ENCODE measurements at regions not wholly inside any gene's neighbourhood (a gene's known extent, or its start where the extent isn't known, plus 50 kb on each side); places are given as distances from the start of the nearest gene placed in this dataset.

DNA sequence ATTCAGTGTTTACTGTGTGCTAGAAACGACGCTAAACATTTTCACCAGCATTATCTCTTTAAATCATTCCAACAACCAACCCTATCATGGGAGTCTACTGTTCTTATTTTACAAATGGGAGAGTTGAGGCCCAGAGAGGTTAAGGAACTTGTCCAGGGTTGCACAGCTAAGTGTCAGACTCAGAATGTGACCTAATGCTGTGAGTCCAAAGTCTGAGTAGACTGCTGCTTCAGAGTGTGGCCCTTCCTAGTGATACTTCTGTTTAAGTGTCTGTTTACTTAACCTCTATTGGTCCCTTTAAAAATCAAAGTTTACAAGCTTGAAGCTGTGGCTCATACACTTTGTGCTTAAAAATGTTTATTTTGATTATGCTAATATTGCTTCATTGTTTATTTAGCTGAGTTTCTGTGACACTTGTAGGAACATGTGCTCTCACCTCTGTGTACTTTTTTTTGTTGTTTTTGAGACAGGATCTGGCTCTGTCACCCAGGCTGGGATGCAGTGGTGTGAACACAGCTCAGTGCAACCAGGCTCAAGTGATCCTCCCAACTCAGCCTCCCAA, 84.4 kb upstream of the SYPL1 start:
- H3K27me3 ChIP-seq (replicated peaks; ENCODE audit: insufficient read depth, low read depth, low read length, poor library complexity) = no peaks in the 10 kb centered on the region
- H3K36me3 ChIP-seq (ENCODE audit: insufficient read depth, low read length, poor library complexity, severe bottlenecking) = no peaks in the 10 kb centered on the region
- no peak for DNase-seq (ENCODE audit: low spot score)
- no peak overlapping the region for H3K4me3 ChIP-seq (ENCODE audit: low read depth, low read length, poor library complexity, severe bottlenecking)
- CTCF ChIA-PET = no interaction called here
- H3K9me3 ChIP-seq (ENCODE audit: low read depth, low read length, poor library complexity, severe bottlenecking) = no peaks in the 10 kb centered on the region
- H3K27ac ChIP-seq (ENCODE audit: low read depth, low read length, poor library complexity, severe bottlenecking) = no peak overlapping the region
- POLR2A ChIA-PET (ENCODE audit: low non-redundant PET) = interaction anchor here (0.7 kb wide), 1 partner anchor 21 kb away, joined by 4 read pairs; no protein-coding TSS in a partner anchor
- BruUV-seq (replicated peaks) = no TSS peak
- TF ChIP-seq EZH2 (IDR thresholded peaks at IDR 0.05; ENCODE audit: borderline replicate concordance, low read depth, low read length, poor library complexity, severe bottlenecking) = no peak
- TF ChIP-seq, protein P1, sequence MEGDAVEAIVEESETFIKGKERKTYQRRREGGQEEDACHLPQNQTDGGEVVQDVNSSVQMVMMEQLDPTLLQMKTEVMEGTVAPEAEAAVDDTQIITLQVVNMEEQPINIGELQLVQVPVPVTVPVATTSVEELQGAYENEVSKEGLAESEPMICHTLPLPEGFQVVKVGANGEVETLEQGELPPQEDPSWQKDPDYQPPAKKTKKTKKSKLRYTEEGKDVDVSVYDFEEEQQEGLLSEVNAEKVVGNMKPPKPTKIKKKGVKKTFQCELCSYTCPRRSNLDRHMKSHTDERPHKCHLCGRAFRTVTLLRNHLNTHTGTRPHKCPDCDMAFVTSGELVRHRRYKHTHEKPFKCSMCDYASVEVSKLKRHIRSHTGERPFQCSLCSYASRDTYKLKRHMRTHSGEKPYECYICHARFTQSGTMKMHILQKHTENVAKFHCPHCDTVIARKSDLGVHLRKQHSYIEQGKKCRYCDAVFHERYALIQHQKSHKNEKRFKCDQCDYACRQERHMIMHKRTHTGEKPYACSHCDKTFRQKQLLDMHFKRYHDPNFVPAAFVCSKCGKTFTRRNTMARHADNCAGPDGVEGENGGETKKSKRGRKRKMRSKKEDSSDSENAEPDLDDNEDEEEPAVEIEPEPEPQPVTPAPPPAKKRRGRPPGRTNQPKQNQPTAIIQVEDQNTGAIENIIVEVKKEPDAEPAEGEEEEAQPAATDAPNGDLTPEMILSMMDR (conservative IDR thresholded peaks at IDR 0.05; ENCODE audit: low read depth, low read length) = no peak
- intact Hi-C loops (cut with micrococcal nuclease; ENCODE audit: unreplicated experiment) = no loop called here
- H3K4me1 ChIP-seq (ENCODE audit: insufficient read depth, low read length, poor library complexity, severe bottlenecking) = no peaks in the 10 kb centered on the region

GRCh38 chr7:106193661-106194060, 81.5 kb upstream of the SYPL1 start:
- H3K4me3 ChIP-seq (ENCODE audit: low read depth, low read length, poor library complexity, severe bottlenecking) = no peak overlapping the region
- no peak for TF ChIP-seq EZH2 (IDR thresholded peaks at IDR 0.05; ENCODE audit: borderline replicate concordance, low read depth, low read length, poor library complexity, severe bottlenecking)
- TF ChIP-seq, protein P1 (conservative IDR thresholded peaks at IDR 0.05; ENCODE audit: low read depth, low read length) = no peak
- H3K9me3 ChIP-seq (ENCODE audit: low read depth, low read length, poor library complexity, severe bottlenecking) = no peaks in the 10 kb centered on the region
- no TSS peak for BruUV-seq (replicated peaks)
- no peaks in the 10 kb centered on the region for H3K36me3 ChIP-seq (ENCODE audit: insufficient read depth, low read length, poor library complexity, severe bottlenecking)
- ChIA-PET POLR2A (ENCODE audit: low non-redundant PET) (no interaction called here), CTCF (no interaction called here)
- no peak overlapping the region for H3K27ac ChIP-seq (ENCODE audit: low read depth, low read length, poor library complexity, severe bottlenecking)
- no peaks in the 10 kb centered on the region for H3K4me1 ChIP-seq (ENCODE audit: insufficient read depth, low read length, poor library complexity, severe bottlenecking)
- intact Hi-C loops (cut with micrococcal nuclease; ENCODE audit: unreplicated experiment) = no loop called here
- peaks cover 6% of the 10 kb centered on the region for H3K27me3 ChIP-seq (replicated peaks; ENCODE audit: insufficient read depth, low read depth, low read length, poor library complexity)
- DNase-seq (ENCODE audit: low spot score) = peak; percentile 48

GRCh38 chr7:106190589-106191330, 78.6 kb upstream of the SYPL1 start:
- DNase-seq (ENCODE audit: low spot score) = no peak
- H3K9me3 ChIP-seq (ENCODE audit: low read depth, low read length, poor library complexity, severe bottlenecking) = no peaks in the 10 kb centered on the region
- no peaks in the 10 kb centered on the region for H3K36me3 ChIP-seq (ENCODE audit: insufficient read depth, low read length, poor library complexity, severe bottlenecking)
- no TSS peak for BruUV-seq (replicated peaks)
- no peak overlapping the region for H3K4me3 ChIP-seq (ENCODE audit: low read depth, low read length, poor library complexity, severe bottlenecking)
- peaks cover 6% of the 10 kb centered on the region for H3K27me3 ChIP-seq (replicated peaks; ENCODE audit: insufficient read depth, low read depth, low read length, poor library complexity)
- TF ChIP-seq EZH2 (IDR thresholded peaks at IDR 0.05; ENCODE audit: borderline replicate concordance, low read depth, low read length, poor library complexity, severe bottlenecking) = no peak
- TF ChIP-seq, protein P1 (conservative IDR thresholded peaks at IDR 0.05; ENCODE audit: low read depth, low read length) = no peak
- ChIA-PET CTCF (no interaction called here), POLR2A (ENCODE audit: low non-redundant PET) (no interaction called here)
- intact Hi-C loops (cut with micrococcal nuclease; ENCODE audit: unreplicated experiment) = no loop called here
- no peaks in the 10 kb centered on the region for H3K4me1 ChIP-seq (ENCODE audit: insufficient read depth, low read length, poor library complexity, severe bottlenecking)
- no peak overlapping the region for H3K27ac ChIP-seq (ENCODE audit: low read depth, low read length, poor library complexity, severe bottlenecking)
